HG03196 (cell line): ENCODE measurements at regions not wholly inside any gene's neighbourhood (a gene's known extent, or its start where the extent isn't known, plus 50 kb on each side); places are given as distances from the start of the nearest gene placed in this dataset.

Experiments
- ATAC-seq: cut with Tn5 transposase; IDR thresholded peaks from one replicate; pipeline ENCODE4 v1.9.1; 2021; ENCODE audit not compliant: unreplicated experiment

DNA sequence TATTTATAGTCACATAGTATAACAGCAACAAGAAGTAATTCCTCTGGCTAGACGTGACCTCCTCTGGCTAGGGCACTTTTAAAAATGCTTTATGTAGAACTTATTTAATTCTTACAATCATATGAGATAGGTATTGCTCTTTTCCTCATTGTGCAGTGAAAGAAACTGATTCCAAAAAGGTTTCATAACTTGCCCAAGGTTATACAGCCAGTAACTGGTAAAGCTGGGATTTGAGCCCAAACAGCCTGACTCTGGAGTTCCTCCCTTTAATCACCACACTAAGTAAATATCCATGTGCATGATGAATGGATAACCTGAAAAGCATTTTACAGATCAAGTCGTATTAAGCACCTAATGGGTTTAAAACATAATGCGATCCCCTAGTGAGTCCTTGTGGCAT, 214.6 kb downstream of the PRL start:
- ATAC-seq, result no peak

DNA sequence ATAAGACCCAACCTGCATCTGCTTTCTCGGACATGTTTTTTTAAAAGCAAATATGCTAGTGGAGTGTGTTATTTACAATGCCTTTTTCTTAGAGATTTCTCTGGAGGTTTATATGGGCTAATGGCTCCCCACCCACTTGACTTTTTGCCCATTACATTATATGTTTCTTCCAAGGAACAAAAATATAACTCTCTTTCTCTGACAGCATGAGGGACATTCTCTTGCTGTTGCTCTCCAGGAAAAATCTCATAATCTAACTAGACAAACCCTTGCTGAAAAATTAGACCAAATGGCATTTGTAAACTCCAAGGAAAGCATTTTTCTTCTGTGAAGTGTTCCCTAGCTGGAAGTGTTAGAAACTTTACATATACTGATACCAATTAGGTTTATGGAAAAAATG, 213.7 kb downstream of the PRL start:
- no peak for ATAC-seq

DNA sequence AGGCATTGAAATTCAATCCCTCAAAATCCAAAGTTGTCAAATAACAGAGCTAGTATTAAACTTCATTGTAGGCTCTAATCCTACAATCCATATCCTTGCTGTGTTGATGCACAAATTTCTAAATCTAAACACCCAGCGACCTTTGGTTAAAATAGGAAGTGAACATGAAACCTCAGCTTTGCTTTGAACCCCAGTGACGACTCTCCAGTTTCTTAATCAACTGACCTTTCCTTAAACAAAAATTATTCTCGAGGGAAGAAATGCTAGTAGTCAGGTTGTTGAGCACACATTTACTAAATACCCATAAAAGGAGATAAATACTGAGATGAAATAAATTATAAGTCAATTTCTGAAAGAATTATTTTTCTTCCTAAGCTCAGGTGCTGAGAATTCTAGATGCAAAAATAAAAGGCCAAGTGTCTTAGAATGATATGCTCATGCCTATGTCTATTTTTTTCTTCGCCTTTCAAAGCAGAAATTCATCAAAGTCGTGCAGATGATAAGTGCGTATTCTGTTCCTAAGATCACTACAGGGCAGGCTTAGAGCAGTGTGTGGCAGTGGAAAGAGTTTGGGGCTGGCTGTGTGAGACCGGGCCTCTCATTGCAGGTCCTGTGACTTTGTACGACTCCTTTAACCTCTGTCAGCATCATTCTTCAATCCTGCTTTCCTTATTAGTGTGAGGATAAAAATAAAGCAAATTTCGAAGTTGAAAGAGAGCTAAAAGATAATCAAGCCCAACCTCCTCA, 208.7 kb downstream of the PRL start:
- ATAC-seq, result no peak

DNA sequence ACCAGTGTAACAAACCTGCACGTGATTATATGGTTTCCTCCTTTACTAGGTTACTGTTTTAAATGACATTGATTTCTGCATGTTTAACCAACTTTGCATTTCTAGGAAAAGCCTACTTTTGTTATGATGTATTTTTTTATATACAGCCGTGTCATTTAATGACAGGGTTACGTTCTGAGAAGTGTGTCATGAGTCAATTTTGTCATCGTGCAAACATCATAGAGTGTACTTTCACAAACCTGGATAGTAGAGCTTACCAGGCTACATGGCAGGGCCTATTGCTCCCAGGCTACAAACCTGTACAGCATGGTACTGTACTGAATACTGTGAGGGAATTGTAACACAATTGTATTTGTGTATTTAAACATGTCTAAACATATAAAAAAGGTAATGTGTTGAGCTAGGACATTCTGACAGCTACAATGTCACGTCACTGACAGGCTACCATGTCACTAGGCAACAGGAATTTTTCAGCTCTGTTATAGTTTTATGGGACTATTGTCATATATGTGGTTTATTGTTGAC, 205.3 kb downstream of the PRL start:
- no peak for ATAC-seq

DNA sequence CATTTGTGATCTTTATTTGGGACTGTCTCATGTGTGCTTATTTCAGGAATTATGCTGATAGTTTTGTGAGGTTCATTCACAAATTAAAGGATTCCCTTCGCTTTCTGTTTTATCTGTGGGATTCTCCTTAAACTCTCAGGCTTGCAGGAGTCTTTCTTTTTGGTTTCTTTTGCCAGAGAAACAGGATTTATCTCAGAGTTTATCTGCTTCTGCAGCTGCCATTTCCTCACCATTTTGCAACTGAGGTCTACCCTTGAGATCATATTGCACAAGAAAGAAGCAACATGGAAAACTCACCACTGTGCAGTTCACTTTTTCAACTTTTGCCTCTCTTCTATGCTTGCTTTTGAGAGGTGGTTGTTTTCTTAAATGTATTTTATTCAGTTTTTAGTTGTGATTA, 201.0 kb downstream of the PRL start:
- no peak for ATAC-seq

DNA sequence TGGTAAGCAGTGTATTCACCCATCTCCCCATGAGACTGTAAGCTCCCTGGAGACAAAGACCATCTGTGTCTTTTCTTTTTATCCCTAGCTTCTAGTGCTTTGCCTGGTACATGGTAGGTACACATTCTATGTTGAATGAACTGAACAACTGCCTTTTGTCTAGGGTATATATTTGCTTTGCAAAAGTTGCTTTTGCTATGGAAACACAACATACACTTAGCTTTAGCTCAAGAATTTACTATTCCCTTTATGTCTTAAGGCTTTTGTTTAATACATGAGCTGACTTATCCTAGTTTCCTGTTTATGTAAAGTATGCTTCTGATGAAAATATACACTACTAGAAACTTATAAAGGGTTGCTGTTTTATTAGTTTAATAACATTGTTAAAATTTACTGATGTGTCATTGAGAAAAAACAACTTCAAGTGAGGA, 198.2 kb downstream of the PRL start:
- no peak for ATAC-seq

DNA sequence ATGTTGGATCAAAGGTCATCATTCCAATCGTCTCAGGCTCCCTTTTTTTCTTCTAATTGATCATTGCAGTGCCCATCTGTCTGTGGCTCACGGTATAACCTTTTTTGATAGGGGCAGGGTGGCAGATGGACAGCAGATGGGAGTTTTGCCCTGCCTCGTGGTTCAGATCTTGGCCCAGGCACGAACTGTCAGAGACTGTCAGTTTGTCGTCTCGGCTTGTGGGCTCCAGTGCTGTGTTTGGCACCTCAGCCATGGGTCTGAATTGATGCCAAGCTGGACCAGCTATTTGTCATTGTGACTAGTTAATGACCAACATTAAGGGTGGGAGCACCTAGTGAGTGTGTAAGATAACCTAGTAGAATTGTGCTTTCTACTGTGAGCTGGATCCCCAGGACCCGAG, 197.6 kb downstream of the PRL start:
- ATAC-seq, result no peak

DNA sequence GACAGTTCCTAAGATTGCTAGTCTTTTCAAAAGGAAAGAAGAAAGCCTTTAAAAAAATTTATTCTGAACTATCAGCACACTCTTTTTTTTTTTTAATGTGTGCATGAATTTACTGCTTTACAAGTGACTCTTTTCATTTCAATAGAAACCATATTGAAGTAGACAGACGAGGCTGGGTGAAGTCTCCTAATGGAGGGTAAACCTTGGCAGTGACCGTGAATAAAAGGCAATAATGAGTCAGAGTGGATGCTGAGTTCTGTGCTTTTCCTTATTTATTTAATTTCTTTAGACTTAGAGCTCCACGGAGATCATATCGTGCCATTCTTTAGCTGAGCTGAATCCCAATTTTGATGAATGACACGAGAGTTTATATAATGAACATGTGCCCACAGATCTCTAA, 196.9 kb downstream of the PRL start:
- ATAC-seq, result no peak

DNA sequence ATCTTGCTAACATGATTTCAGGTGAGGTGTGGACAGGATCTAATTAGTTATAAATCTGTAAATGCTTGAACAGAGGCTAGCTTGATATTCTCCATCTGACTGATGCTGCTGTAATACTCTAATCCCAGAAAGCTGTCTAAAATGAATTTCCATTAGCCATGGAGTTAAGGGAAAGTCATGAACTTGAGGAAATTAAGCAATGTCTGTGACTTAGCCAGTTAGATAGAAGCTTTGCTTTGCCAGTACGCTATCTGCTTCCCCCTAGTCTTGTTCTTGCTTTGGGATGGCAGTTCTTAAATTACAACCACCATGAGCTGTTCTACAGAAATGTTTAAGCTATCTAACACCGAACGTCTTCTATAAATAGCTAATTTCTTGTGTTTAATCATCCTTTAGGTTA, 195.7 kb downstream of the PRL start:
- ATAC-seq, result no peak

DNA sequence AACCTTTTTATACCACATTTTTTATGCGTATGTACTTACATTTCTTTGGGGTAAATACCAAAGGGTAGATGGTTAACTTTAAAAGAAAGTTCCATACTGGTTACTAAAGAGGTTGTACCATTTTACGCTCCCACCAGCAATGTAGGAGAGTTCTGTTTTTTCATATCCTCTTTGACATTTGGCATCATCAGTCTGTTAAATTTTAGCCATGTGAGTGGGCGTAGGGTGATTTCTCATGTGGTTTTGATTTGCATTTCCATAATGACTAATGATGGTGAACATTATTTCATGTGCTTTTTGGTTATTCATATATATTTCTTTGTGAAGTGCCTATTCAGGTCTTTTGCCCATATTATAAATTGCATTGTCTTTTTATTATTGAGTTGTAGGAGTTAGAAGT, 194.2 kb downstream of the PRL start:
- ATAC-seq, result peak; percentile 95

DNA sequence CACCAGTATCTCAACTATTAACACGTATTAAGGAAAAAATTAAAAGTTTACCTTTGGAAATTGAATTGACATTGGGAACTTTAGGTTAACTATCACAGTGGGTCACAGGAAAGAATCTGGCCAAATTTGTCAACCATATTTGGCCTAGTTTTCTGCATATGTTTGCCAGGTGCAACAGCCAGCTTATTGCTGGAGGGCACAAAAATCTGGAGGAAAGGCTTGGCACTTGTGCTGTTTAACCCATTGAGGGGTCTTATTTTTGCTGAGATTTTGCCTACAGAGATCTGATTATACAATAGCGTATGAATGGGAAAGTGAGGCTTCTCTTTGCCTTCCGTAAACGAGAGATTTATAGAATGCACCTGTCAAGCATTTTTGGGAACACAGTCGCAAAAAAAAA, 190.4 kb downstream of the PRL start:
- no peak for ATAC-seq

DNA sequence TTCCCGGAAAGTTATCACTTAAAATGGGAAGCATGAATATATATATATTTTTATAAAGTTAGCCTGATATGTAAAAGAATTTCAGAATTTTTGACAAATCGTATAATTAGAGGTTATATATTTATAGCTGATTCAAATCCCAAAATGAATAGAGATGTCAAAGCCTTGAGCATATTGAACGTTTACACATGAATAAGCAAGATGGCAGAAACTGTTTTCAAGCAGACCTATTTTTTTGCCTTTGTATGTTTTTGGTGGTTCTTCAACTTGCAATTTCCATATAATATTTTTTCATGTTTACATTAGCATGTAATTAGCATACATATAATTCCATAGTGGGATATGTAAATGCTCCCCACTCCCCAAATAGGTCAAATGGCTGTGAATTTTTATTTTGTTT, 189.9 kb downstream of the PRL start:
- ATAC-seq, result no peak

DNA sequence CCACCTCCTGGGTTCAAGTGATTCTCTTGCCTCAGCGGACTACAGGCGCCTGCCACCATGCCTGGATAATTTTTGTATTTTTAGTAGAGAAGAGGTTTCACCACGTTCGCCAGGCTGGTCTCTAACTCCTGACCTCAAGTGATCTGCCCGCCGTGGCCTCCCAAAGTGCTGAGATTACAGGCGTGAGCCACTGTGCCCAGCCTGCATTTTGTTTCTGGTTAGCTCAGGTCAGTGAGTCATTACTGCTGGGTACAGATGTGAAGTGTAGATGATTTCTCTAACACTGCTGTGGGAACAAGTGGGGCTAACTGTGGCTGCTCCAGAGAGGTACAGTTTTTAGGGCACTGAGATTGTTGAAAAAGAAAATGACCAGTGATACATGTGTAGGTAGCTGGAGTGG, 188.6 kb downstream of the PRL start:
- no peak for ATAC-seq

DNA sequence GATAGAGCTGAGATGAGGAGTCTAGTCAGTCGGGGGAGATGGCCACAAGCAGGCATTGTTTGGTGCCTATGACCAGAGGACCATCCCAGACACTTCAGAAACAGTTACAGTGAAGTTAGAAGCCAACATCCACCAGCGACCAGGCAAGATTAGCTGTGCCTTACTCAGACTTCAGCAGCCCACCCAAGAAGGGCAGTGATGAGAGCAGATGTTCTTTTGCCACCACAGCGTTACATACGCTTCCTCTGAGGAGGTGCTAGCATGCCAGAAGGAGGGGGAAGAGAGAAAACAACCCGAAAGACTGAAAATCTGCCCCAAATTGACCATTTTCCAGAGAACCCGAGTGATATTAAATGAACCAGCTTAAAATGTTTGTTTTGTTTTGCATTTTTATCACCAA, 186.8 kb downstream of the PRL start:
- ATAC-seq, result no peak

DNA sequence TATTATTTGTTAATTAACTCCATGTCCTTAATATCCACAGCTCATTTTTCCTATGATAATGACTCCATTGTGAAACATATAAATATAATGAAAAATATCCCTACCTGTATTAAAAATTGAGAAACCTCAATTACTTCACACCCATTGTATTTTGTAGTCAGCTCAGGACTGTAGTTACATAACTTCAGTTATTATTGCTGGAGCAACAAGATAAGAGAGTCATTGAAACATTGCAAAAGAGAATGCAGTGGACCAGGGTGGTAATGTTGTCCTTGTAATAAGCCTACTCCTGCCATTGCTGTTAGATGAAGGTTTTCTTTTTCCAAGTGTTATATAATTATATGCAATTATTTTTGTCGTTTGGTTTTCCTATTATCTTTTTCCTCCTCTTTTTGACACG, 184.4 kb downstream of the PRL start:
- no peak for ATAC-seq

DNA sequence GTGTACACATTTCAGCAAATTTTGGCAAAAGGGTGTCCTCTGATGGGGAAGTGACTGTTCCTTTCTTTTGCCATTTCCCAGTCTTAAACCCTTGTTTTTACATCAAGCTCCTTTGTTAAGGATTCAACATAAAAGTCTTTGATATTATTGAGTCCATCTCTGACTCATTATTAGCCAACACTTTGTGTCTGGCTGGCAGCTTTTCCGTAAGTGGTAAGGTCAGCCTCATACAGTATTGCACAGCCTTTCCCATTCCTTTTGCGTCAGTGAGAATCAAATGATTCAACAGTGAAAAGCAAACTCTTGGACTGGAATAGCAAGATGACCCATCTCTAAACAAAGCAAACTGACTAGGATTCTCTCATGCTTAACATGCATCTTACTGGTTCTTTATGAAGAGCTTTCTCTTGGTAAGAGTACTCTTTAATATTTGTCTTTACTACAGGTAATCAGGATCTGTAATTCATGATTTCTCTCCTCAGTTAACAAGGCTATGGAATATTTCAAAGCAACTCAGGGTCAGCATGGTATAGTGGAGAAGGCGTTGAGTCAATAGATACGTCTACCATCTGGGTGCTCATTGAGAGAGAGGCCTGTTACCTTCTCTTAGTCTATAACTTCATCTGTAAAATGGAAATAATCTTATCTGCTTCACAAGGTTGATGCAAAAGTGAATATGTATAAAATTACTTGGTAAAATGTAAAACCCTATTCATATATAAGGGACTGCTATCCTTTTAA, 183.6 kb downstream of the PRL start:
- no peak for ATAC-seq

DNA sequence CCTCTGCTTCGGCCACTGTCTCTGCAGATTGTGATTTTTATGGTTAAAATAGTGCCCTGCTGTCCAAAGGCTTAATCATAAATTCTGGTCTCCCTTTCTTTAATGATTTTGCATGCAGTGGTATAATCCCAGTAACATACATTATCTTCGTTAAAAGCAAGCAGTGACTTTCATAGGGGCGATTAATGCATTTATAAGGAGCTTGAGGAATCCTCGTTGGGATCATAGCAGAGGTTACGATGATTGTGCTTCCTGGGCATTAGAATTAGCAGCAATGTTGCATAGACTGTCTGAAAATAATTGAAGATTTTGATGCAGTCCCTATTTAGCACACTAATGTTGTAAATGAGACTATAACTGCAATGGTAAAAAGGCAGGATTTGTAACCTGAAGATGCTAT, 181.3 kb downstream of the PRL start:
- ATAC-seq, result no peak

DNA sequence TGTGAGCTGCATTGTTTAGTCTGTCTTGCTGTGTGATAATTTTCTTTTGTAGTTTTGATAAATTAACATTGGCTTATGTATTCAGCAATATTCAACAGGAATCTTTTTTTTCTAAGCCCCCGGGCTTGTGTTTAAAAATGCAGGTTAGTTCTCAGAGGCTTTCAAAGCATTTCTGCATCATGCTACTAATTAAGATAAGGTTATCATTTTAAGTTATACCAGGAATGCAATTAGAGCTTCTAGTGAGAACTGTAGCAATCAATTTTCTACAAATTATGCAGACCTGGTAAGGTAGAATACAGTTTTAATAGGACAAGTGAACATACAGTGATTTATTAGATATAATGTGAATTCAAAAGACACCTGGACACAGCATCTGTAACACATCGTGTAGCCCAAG, 179.2 kb downstream of the PRL start:
- no peak for ATAC-seq

DNA sequence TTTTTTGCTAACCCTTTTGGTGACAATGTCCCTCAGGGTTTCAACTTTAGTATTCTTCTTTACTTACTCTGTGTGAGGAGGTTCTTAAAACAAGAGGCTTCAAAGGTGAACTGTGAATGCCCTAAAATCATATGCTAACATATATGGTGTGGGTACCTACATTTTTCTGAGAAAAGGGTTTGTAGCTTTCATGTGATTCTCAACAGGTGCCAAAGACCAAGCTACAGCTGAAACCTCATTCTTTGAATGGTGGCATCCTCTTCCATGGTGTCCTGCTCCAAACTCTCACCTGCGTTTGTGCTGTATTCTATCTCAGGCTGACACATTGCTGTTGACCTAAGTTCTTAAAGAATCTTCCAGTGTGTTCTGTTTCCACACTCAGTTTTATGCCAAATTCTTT, 177.3 kb downstream of the PRL start:
- ATAC-seq, result no peak

DNA sequence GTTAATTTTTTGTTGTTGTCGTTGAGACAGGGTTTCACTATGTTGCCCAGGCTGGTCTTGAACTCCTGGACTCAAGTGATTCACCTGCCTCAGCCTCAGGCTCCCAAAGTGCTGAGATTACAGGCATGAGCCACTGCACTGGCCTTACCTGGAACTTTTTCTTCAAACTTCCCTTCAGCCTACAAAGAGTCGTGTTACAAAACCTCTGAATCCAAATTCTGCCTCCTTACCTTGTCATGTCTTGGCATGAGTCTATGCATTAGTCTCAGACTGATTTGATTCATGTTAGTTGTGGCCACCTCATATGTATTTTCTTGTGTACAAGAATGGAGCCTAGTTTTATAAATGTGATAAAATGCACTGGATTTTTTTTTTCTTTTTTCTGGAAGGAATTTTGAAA, 172.1 kb downstream of the PRL start:
- no peak for ATAC-seq

DNA sequence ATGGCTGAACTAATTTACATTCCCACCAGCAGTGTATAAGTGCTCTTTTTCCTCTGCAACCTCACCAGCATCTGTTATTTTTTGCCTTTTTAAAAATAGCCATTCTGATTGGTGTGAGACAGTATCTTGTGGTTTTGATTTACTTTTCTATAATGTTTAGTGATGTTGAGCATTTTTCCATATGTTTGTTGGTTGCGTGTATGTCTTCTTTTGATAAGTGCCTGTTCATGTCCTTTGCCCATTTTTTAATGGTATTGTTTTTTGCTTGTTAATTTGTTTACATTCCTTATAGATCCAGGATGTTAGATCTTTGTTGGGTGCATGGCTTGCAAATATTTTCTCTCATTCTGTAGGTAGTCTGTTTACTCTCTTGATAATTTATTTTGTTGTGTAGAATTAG, 169.9 kb downstream of the PRL start:
- ATAC-seq, result no peak

DNA sequence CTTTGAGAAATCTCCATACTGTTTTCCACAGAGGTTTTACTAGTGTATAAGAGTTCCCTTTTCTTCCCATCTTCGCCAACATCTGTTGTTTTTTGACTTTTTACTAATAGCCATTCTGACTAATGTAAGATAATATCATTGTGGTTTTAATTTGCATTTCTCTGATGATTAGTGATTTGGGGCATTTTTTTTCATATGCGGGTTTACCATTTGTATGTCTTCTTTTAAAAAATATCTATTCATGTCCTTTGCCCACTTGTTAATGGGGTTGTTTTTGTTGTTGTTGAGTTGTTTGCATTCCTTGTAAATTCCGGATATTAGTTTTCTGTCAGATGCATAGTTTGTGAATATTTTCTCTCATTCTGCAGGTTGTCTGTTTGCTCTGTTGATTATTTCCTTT, 167.1 kb downstream of the PRL start:
- ATAC-seq, result no peak

DNA sequence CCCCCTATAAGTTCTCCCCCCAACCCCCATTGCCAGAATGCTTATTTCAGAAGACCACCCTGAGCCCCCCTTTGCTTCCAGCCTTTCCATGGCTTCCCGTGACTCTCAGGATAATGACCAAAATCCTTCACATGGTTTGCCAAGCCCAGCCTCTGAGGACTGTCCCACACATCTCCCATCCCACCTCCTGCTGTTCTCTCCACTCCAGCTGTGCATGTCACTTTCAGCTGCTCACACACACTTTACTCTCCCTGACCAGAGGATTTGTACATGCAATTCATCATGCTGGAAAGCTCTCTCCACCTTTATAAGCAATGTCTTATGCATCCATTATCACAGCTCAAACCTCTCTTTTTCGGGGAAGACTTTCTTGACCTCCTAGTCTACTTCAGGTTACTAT, 164.2 kb downstream of the PRL start:
- ATAC-seq, result no peak
